Uterus (tissue), 2 donors: ENCODE measurements at regions not wholly inside any gene's neighbourhood (a gene's known extent, or its start where the extent isn't known, plus 50 kb on each side); places are given as distances from the start of the nearest gene placed in this dataset.

Experiments used
- POLR2A ChIP-seq, 2 donors: fragments of 450-650 bp; IDR thresholded peaks; one replicate each; pipeline ENCODE4 v1.6.1; 2016; ENCODE audit warnings: antibody characterized with exemption in 2 of 2, mild to moderate bottlenecking in 1 of 2, moderate library complexity in 1 of 2
- TF ChIP-seq, protein P1 (sequence below), 4 experiments: fragments of 200-600 bp in 2 of 4; fragments of 450-650 bp in 2 of 4; sonication (generic) in 2 of 4; IDR thresholded peaks; one replicate each; pipeline ENCODE4 v1.5.1; 2016 to 2019; ENCODE audit warnings: antibody characterized with exemption in 4 of 4, mild to moderate bottlenecking in 2 of 4, moderate library complexity in 1 of 4

DNA sequence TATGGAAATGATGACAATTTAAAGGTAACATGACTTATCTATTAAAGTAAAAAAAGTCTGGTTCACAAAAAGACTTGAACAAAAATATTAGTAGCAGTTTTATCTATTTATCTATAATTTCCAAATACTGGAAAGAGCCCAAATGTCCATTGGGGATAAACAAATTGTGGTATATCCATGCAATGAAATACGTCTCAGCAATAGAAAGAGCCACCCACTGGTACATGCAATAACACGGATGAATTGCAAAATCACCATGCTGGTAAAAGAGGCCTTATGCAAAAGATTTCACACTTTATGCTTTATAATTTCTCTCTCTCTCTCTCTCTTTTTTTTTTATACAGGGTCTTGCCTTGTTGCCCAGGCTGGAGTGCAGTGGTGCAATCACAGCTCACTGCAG lies 91.4 kb upstream of the ASAP2 start:
- no peak for TF ChIP-seq POLR2A (IDR thresholded peaks at IDR 0.05)
- TF ChIP-seq, protein P1, sequence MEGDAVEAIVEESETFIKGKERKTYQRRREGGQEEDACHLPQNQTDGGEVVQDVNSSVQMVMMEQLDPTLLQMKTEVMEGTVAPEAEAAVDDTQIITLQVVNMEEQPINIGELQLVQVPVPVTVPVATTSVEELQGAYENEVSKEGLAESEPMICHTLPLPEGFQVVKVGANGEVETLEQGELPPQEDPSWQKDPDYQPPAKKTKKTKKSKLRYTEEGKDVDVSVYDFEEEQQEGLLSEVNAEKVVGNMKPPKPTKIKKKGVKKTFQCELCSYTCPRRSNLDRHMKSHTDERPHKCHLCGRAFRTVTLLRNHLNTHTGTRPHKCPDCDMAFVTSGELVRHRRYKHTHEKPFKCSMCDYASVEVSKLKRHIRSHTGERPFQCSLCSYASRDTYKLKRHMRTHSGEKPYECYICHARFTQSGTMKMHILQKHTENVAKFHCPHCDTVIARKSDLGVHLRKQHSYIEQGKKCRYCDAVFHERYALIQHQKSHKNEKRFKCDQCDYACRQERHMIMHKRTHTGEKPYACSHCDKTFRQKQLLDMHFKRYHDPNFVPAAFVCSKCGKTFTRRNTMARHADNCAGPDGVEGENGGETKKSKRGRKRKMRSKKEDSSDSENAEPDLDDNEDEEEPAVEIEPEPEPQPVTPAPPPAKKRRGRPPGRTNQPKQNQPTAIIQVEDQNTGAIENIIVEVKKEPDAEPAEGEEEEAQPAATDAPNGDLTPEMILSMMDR (IDR thresholded peaks at IDR 0.05), result no peak
